H1 (cell line): ENCODE measurements at regions not wholly inside any gene's neighbourhood (a gene's known extent, or its start where the extent isn't known, plus 50 kb on each side); places are given as distances from the start of the nearest gene placed in this dataset.

Experiments used
- ATF2 ChIP-seq: IDR thresholded peaks from 2 replicates; pipeline ENCODE4 v1.6.1; 2012; ENCODE audit warnings: low read length, inconsistent platforms
- CREB1 ChIP-seq: IDR thresholded peaks from 2 replicates; pipeline ENCODE4 v1.6.1; 2012; ENCODE audit warnings: inconsistent platforms
- RXRA ChIP-seq: IDR thresholded peaks from 2 replicates; pipeline ENCODE4 v1.6.1; 2011; ENCODE audit warnings: low read depth, mild to moderate bottlenecking, low read length, moderate library complexity; ENCODE audit not compliant: insufficient read depth

- TF ChIP-seq ATF2 = no peak
- no peak for TF ChIP-seq RXRA
- TF ChIP-seq CREB1 = no peak
These were observed 613.8 kb downstream of the VRK1 start (continued) for GRCh38 chr14:97410667-97411620.
